Activated T-cell treated with anti-CD3 and anti-CD28 coated beads, Interleukin-2, amount 50 U/mL, for 24 hours (primary cell): ENCODE measurements at regions not wholly inside any gene's neighbourhood (a gene's known extent, or its start where the extent isn't known, plus 50 kb on each side); places are given as distances from the start of the nearest gene placed in this dataset.
"Not testable (repeated sequence)": the region's sequence is repeated elsewhere in the genome, so short reads cannot be mapped to it uniquely, and the experiment has no call there.

Experiments used
- DNase-seq: peaks from one replicate; pipeline ENCODE4 v3.0.0-alpha.2; 2020
- H3K27ac Mint-ChIP-seq: 2 replicates; pipeline ENCODE4 v1.8.0; 2020; ENCODE audit warnings: mild to moderate bottlenecking, mixed read lengths
- H3K27me3 Mint-ChIP-seq: 2 replicates; pipeline ENCODE4 v1.8.0; 2020; ENCODE audit warnings: mixed read lengths
- H3K36me3 Mint-ChIP-seq: 2 replicates; pipeline ENCODE4 v1.8.0; 2020; ENCODE audit warnings: low read depth, mixed read lengths
- H3K4me1 Mint-ChIP-seq: 2 replicates; pipeline ENCODE4 v1.8.0; 2020; ENCODE audit warnings: low read depth, mixed read lengths
- H3K4me3 Mint-ChIP-seq: 2 replicates; pipeline ENCODE4 v1.8.0; 2020; ENCODE audit warnings: mild to moderate bottlenecking, moderate library complexity, mixed read lengths
- H3K9me3 Mint-ChIP-seq: 2 replicates; pipeline ENCODE4 v1.8.0; 2020; ENCODE audit warnings: mixed read lengths

- Mint-ChIP-seq H3K4me1 (no peaks in the 10 kb centered on the region), H3K27me3 (peaks cover 7% of the 10 kb centered on the region), H3K27ac (no peak overlapping the region), H3K9me3 (no peaks in the 10 kb centered on the region), H3K36me3 (no peaks in the 10 kb centered on the region), H3K4me3 (no peak overlapping the region)
- DNase-seq: no peak
Observed at GRCh38 chr6:109253366-109253765, 128.9 kb downstream of the CD164 start.

DNA sequence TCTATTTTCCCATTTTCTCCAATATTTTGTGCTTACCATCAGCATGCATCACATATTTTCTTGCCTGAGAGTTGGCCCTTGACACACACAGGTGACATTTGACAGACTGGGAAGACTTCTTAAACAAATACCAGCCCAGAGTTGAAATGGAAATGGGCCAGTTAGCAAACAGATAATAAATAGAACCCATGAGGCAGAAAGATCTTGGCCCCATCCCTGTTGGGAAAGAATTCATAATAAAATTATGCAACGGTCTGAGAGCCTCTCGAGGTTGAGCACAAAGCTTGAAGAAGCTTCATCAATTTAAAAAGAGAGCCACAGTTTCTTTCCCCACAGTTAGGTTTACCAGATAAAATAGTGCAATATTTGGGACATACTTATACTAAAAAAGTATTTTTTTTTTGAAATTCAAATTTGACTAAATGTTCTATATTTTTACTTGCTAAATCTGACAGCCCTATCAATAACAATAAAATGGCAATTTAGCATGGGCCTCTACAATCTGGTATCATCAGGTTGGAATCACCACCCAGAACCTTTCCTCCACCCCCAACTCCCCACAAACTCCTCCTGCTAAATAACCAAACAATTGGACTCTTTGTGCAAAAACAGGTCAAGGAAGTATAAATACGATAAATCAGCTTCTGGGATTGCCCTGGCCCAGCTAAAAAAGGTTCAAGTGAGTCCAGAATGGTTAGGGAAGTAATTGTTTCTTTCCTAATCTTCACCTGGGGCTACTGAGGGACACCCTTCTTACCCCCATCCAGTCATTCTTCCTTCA is 129.8 kb downstream of the CD164 start:
- Mint-ChIP-seq H3K4me3 (no peak overlapping the region), H3K27ac (no peak overlapping the region), H3K9me3 (no peaks in the 10 kb centered on the region), H3K27me3 (peaks cover 7% of the 10 kb centered on the region), H3K4me1 (no peaks in the 10 kb centered on the region), H3K36me3 (no peaks in the 10 kb centered on the region)
- DNase-seq: no peak

DNA sequence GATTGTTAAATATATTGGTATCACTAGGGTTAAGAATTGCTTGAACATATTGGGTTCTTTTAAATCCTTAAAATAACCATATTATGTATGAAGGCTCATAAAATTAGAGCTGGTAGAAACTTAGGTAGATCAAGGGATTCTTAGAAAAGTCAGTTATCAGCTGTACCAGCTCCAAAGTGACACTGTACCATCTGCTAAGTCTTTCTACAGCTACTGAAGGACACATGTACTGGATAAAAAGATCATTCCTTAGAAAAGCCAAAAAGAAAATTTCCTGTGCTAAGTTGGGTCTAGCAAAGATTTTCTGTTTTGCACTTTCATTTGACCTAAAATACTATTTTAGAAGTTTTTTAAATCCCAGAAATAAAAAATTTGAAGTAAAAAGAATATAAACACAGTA is 130.4 kb downstream of the CD164 start:
- H3K27ac Mint-ChIP-seq: no peak overlapping the region
- no peak for DNase-seq
- H3K4me3 Mint-ChIP-seq: no peak overlapping the region
- H3K36me3 Mint-ChIP-seq: no peaks in the 10 kb centered on the region
- H3K9me3 Mint-ChIP-seq: no peaks in the 10 kb centered on the region
- peaks cover 7% of the 10 kb centered on the region for H3K27me3 Mint-ChIP-seq
- no peaks in the 10 kb centered on the region for H3K4me1 Mint-ChIP-seq

DNA sequence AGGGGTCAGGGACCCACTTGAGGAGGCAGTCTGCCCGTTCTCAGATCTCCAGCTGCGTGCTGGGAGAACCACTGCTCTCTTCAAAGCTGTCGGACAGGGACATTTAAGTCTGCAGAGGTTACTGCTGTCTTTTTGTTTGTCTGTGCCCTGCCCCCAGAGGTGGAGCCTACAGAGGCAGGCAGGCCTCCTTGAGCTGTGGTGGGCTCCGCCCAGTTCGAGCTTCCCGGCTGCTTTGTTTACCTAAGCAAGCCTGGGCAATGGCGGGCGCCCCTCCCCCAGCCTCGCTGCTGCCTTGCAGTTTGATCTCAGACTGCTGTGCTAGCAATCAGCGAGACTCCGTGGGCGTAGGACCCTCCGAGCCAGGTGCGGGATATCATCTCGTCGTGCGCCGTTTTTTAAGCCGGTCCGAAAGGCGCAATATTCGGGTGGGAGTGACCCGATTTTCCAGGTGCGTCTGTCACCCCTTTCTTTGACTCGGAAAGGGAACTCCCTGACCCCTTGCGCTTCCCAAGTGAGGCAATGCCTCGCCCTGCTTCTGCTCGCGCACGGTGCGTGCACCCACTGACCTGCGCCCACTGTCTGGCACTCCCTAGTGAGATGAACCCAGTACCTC is 131.6 kb downstream of the CD164 start:
- H3K4me3 Mint-ChIP-seq, H3K36me3 Mint-ChIP-seq, DNase-seq, H3K27ac Mint-ChIP-seq, H3K4me1 Mint-ChIP-seq, H3K9me3 Mint-ChIP-seq, H3K27me3 Mint-ChIP-seq: not testable (repeated sequence)

DNA sequence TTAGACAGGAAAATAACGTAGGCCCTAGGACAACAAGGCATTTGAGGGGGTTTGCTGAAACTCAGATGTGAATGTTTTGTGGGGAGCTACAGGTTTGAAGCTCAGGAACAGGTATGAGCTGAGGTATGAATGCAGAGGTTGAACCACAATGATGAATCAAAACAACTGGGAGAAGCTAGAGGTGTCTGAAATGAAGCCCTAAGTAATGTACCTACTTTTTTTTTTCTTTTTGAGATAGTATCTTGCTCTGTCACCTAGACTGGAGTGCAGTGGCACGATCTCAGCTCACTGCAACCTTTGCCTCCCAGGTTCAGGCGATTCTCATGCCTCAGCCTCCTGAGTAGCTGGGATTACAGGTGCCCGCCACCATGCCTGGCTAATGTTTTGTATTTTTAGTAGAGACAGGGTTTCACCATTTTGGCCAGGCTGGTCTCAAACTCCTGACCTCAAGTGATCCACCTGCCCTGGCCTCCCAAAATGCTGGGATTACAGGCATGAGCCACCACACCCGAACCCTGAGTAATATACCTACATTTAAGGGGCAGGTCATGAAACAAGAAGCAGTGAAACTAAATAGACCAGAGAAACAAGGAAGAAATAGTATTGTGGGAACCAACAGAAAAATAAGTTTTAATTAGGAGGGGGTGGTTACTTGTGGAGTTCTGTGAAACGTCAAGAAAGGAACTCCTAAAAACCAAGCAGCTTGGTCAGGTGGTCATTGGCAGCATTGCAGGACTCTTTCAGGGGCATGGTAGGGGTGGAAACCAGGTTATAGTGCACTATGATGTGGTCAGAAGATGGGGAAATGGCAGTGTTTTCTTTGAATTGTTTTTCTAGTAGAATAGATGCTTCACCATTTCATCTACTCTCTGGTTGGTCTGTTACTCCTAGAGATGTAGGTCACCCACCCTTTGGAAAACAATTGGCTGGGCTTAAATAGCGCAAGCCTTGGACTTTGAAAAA is 138.1 kb downstream of the CD164 start:
- no peaks in the 10 kb centered on the region for H3K9me3 Mint-ChIP-seq
- no peak overlapping the region for H3K4me3 Mint-ChIP-seq
- no peak for DNase-seq
- H3K36me3 Mint-ChIP-seq: no peaks in the 10 kb centered on the region
- H3K4me1 Mint-ChIP-seq: peaks cover 12% of the 10 kb centered on the region
- no peaks in the 10 kb centered on the region for H3K27me3 Mint-ChIP-seq
- no peak overlapping the region for H3K27ac Mint-ChIP-seq

DNA sequence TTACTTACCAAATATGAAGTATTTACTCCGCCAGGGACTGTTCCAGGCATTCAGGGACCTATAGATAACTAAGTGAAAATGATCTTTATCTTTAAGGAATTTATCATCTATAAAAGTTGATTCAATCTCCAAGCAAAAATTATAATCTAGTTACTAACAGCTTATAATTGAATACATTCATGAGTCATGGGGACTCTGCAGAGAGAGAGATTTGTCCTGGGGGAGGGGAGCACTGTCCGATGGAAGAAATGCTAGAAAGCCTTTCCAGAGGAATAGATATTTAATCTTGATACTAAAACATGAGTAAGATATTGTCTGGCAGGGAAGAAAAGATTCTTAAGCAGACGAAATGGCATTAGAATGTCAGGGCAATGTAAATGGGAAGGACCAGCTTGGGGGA is 139.3 kb downstream of the CD164 start:
- Mint-ChIP-seq H3K27me3 (no peaks in the 10 kb centered on the region), H3K27ac (no peak overlapping the region), H3K4me3 (no peak overlapping the region), H3K36me3 (no peaks in the 10 kb centered on the region), H3K4me1 (peaks cover 12% of the 10 kb centered on the region), H3K9me3 (no peaks in the 10 kb centered on the region)
- no peak for DNase-seq

- Mint-ChIP-seq H3K4me1 (peaks cover 19% of the 10 kb centered on the region), H3K27me3 (no peaks in the 10 kb centered on the region), H3K27ac (no peak overlapping the region), H3K4me3 (no peak overlapping the region), H3K36me3 (no peaks in the 10 kb centered on the region), H3K9me3 (no peaks in the 10 kb centered on the region)
- no peak for DNase-seq
Observed at GRCh38 chr6:109242029-109242428, 140.2 kb downstream of the CD164 start.

DNA sequence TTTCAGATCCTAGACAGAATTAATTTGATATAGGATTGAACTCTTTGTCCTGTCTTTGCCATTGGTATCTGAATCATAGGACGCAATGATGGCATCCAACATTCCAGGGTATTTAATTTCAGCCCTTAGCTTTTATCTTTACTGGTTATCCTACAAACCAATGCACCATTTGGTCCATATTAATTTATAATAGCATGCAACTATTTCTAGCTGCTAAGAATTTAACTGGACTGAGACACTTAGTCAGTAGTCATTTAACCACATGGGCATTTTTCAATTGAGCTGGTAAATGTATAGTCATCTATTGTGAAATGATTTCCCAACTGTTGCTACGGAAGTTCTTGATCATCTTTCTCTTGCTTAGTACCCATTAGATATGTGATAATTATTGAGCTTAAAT is 141.1 kb downstream of the CD164 start:
- Mint-ChIP-seq H3K27ac (no peak overlapping the region), H3K36me3 (no peaks in the 10 kb centered on the region), H3K4me1 (peaks cover 25% of the 10 kb centered on the region), H3K27me3 (no peaks in the 10 kb centered on the region), H3K9me3 (no peaks in the 10 kb centered on the region), H3K4me3 (no peak overlapping the region)
- DNase-seq: no peak

- no peak for DNase-seq
- Mint-ChIP-seq H3K27me3 (no peaks in the 10 kb centered on the region), H3K9me3 (no peaks in the 10 kb centered on the region), H3K4me3 (no peak overlapping the region), H3K36me3 (no peaks in the 10 kb centered on the region), H3K27ac (no peak overlapping the region), H3K4me1 (peaks cover 27% of the 10 kb centered on the region)
Observed at GRCh38 chr6:109240370-109241084, 141.7 kb downstream of the CD164 start.

- H3K27ac Mint-ChIP-seq: no peak overlapping the region
- no peaks in the 10 kb centered on the region for H3K36me3 Mint-ChIP-seq
Observed at GRCh38 chr6:109239651-109240321, 142.5 kb downstream of the CD164 start.

GRCh38 chr6:109239160-109239559 is 143.1 kb downstream of the CD164 start:
- no peaks in the 10 kb centered on the region for H3K36me3 Mint-ChIP-seq

More at GRCh38 chr6:109239651-109240321, 142.5 kb downstream of the CD164 start:
- no peak for DNase-seq
- Mint-ChIP-seq H3K9me3 (no peaks in the 10 kb centered on the region), H3K4me1 (peaks cover 27% of the 10 kb centered on the region), H3K27me3 (no peaks in the 10 kb centered on the region), H3K4me3 (no peak overlapping the region)

DNA sequence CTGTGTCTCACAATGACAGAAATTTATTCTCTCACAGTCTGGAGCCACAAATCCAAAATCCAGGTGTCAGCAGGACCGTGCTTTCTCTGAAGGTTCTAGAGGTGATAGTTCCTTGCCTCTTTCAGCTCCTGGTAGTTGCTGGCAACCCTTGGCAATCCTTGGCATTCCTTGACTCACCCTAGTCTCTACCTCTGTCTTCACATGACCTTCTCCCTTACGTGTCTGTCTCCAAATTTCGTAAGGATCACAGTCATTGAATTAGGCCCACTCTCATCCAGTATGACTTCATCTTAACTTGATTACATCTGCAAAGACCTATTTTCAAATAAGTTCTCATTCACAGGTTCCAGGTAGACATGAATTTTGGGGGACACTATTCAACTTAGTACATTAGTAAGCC is 143.1 kb downstream of the CEP57L1 start:
- H3K27me3 Mint-ChIP-seq: no peaks in the 10 kb centered on the region
- H3K9me3 Mint-ChIP-seq: no peaks in the 10 kb centered on the region
- H3K27ac Mint-ChIP-seq: no peak overlapping the region
- no peaks in the 10 kb centered on the region for H3K36me3 Mint-ChIP-seq
- no peak for DNase-seq
- no peak overlapping the region for H3K4me3 Mint-ChIP-seq
- H3K4me1 Mint-ChIP-seq: peaks cover 15% of the 10 kb centered on the region

More at GRCh38 chr6:109239160-109239559, 143.1 kb downstream of the CD164 start:
- H3K27me3 Mint-ChIP-seq: no peaks in the 10 kb centered on the region
- DNase-seq: no peak
- H3K27ac Mint-ChIP-seq: no peak overlapping the region
- H3K4me3 Mint-ChIP-seq: no peak overlapping the region
- no peaks in the 10 kb centered on the region for H3K9me3 Mint-ChIP-seq
- H3K4me1 Mint-ChIP-seq: peaks cover 21% of the 10 kb centered on the region

GRCh38 chr6:109237986-109238329 is 142.7 kb downstream of the CEP57L1 start:
- DNase-seq: no peak
- Mint-ChIP-seq H3K4me3 (no peak overlapping the region), H3K27ac (no peak overlapping the region), H3K36me3 (no peaks in the 10 kb centered on the region), H3K9me3 (no peaks in the 10 kb centered on the region), H3K27me3 (no peaks in the 10 kb centered on the region), H3K4me1 (peaks cover 15% of the 10 kb centered on the region)
